ENCODE measurements at regions not wholly inside any gene's neighbourhood (a gene's known extent, or its start where the extent isn't known, plus 50 kb on each side); places are given as distances from the start of the nearest gene placed in this dataset.

DNA sequence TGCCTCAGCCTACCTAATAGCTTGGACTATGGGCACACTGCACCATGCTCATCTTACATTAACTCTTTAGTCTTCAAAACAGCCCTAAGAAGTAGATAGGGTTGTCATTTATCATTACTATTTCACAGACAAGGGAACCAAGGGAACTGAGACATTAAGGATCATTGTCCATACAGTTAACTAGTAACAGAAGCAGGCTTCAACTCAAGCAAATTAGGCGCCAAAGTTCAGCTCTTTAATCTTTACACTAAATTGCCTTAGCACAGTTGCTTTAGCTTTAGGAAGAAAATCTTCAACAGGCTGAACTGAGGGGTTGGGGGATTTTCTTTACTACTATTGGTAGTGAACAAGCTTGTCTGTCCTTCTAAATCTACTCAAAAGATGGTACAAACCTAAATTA lies 68.8 kb upstream of the CAND1 start (continued):
- no peak for TF ChIP-seq PRPF4 (IDR thresholded peaks at IDR 0.05; ENCODE audit: insufficient read depth, low read depth, low read length, poor library complexity, severe bottlenecking)
- TF ChIP-seq GTF2A2 (tag; IDR thresholded peaks at IDR 0.05), result no peak

DNA sequence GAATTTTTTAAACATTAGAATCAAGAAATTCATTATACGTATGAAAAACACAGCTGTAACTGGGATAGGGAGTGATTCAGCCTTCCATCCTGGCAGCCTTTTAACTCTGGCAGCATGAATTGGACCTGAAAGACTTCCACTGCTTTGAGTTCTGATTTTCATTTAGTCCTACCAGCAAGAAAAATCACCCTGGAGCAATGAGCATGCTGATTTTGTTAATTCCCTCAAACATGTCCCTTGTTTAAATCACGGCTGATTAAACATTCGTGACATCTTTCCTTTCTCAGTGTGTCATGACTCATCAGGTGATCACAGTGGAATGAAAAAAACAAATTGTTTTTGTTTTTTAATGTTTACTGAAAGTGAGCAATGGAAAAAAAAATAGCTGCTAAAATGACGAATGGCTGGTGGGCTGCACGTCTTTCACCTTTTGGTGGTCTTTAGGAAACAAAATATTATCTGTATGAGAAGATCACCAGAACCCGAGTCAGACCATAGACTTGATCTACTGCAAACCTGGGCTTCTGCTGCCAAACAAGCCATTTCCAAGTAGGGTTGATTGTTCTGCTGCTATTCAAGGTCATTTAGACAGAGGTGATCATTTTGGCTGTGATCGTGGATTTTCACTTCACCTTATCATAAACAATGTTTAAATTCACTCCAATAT lies 67.0 kb upstream of the CAND1 start:
- H3K9me3 ChIP-seq (replicated peaks; ENCODE audit: control insufficient read depth, insufficient read depth, low read depth, low read length), result no peaks in the 10 kb centered on the region; the same call in 1 of the 2 replicates
- WGBS (ENCODE audit: insufficient coverage, low coverage, missing lambda C conversion rate), result 1% methylated on average over 7 of the region's 7 CpGs
- no peak overlapping the region for H3K27ac ChIP-seq (ENCODE audit: extremely low read depth, low read depth, low read length)
- no peak overlapping the region for H3K4me2 ChIP-seq (ENCODE audit: insufficient read depth, low read length)
- no peaks in the 10 kb centered on the region for H3K79me2 ChIP-seq (ENCODE audit: control insufficient read depth, insufficient read depth, low read length)
- no peaks in the 10 kb centered on the region for H3K27me3 ChIP-seq (ENCODE audit: control insufficient read depth in 2 of 2, insufficient read depth in 2 of 2, low read length in 2 of 2)
- in situ Hi-C loops (cut with MboI), result no loop called here
- FAIRE-seq (no peak), DNase-seq (ENCODE audit: extremely low read depth in 1 of 4, low spot score in 3 of 4) (no peak), ATAC-seq (no peak)
- no peaks in the 10 kb centered on the region for H3K9me1 ChIP-seq (ENCODE audit: control insufficient read depth, insufficient read depth, low read length)
- no TSS peak for BruUV-seq (replicated peaks)
- H3K4me1 ChIP-seq (replicated peaks in 1 of 2; ENCODE audit: control insufficient read depth in 2 of 2, insufficient read depth in 2 of 2, low read length in 2 of 2), result no peaks in the 10 kb centered on the region
- no peak overlapping the region for H3K4me3 ChIP-seq
- intact Hi-C loops (cut with micrococcal nuclease), result no loop called here
- CTCF ChIA-PET (ENCODE audit: low intra/inter-chr PET ratio), result no interaction called here
- no peaks in the 10 kb centered on the region for H4K20me1 ChIP-seq (replicated peaks; ENCODE audit: control insufficient read depth, insufficient read depth, low read length)
- POLR2A ChIA-PET, result no interaction called here
- H3K9ac ChIP-seq (ENCODE audit: insufficient read depth in 1 of 2, low read depth in 2 of 2, low read length in 2 of 2), result no peak overlapping the region
- H2AFZ ChIP-seq (ENCODE audit: low read depth, low read length), result no peak overlapping the region
- H3K36me3 ChIP-seq (ENCODE audit: control insufficient read depth, insufficient read depth, low read length), result no peaks in the 10 kb centered on the region
- TF ChIP-seq HMBOX1 (IDR thresholded peaks at IDR 0.05), result no peak
- TF ChIP-seq ZNF239 (CRISPR knock-in tag; IDR thresholded peaks at IDR 0.05), result no peak
- no peak for TF ChIP-seq GATAD2B (IDR thresholded peaks at IDR 0.05; ENCODE audit: borderline replicate concordance)
- TF ChIP-seq NKRF (IDR thresholded peaks at IDR 0.05; ENCODE audit: borderline replicate concordance), result no peak
- no peak for TF ChIP-seq ZNF23 (CRISPR knock-in tag; IDR thresholded peaks at IDR 0.05)
- TF ChIP-seq ZNF561 (CRISPR knock-in tag; conservative IDR thresholded peaks at IDR 0.05), result no peak
- TF ChIP-seq, protein P1, sequence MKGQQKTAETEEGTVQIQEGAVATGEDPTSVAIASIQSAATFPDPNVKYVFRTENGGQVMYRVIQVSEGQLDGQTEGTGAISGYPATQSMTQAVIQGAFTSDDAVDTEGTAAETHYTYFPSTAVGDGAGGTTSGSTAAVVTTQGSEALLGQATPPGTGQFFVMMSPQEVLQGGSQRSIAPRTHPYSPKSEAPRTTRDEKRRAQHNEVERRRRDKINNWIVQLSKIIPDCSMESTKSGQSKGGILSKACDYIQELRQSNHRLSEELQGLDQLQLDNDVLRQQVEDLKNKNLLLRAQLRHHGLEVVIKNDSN (CRISPR knock-in tag; IDR thresholded peaks at IDR 0.05), result no peak
- TF ChIP-seq ZNF699 (CRISPR knock-in tag; IDR thresholded peaks at IDR 0.05; ENCODE audit: insufficient replicate concordance), result no peak
- no peak for TF ChIP-seq ZNF592 (IDR thresholded peaks at IDR 0.05)
- TF ChIP-seq CHD4 (IDR thresholded peaks at IDR 0.05; ENCODE audit: insufficient read depth, insufficient replicate concordance, low read depth, low read length, poor library complexity, severe bottlenecking), result no peak

Measured in K562 (cell line).